Astrocyte (in vitro differentiated cells and primary cell): ENCODE measurements at regions not wholly inside any gene's neighbourhood (a gene's known extent, or its start where the extent isn't known, plus 50 kb on each side); places are given as distances from the start of the nearest gene placed in this dataset.

Source experiments
- EZH2 ChIP-seq: IDR thresholded peaks from 2 replicates; pipeline ENCODE4 v1.6.1; 2012; ENCODE audit warnings: mild to moderate bottlenecking, low read length, inconsistent platforms; ENCODE audit not compliant: insufficient read depth
- TF ChIP-seq, protein P1 (sequence below): IDR thresholded peaks from 2 replicates; pipeline ENCODE4 v1.5.1; 2011; ENCODE audit warnings: low read depth, mild to moderate bottlenecking, inconsistent platforms, low read length, moderate library complexity; ENCODE audit not compliant: insufficient read depth

DNA sequence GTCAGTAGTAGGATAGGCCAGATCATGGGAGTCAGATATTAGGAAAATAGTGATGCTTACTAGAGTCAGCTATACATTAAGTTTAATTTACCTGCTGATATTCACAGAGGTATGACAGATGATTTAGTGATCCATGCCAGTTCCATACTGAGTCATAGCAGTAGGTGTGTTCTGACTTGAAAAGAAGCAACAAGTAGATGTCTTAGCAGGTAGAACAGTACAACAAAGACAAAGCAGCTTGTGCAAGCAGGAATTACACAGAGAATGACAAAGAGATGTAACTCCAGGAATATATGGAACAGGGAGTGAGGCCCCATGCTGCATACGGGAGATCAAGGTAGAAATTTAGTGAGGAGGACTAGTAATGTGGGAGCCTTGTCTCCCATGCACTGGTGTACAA is 556.9 kb downstream of the SLC16A7 start:
- TF ChIP-seq, protein P1, sequence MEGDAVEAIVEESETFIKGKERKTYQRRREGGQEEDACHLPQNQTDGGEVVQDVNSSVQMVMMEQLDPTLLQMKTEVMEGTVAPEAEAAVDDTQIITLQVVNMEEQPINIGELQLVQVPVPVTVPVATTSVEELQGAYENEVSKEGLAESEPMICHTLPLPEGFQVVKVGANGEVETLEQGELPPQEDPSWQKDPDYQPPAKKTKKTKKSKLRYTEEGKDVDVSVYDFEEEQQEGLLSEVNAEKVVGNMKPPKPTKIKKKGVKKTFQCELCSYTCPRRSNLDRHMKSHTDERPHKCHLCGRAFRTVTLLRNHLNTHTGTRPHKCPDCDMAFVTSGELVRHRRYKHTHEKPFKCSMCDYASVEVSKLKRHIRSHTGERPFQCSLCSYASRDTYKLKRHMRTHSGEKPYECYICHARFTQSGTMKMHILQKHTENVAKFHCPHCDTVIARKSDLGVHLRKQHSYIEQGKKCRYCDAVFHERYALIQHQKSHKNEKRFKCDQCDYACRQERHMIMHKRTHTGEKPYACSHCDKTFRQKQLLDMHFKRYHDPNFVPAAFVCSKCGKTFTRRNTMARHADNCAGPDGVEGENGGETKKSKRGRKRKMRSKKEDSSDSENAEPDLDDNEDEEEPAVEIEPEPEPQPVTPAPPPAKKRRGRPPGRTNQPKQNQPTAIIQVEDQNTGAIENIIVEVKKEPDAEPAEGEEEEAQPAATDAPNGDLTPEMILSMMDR: no peak
- no peak for TF ChIP-seq EZH2
